Liver (tissue), 3 donors: ENCODE measurements at regions not wholly inside any gene's neighbourhood (a gene's known extent, or its start where the extent isn't known, plus 50 kb on each side); places are given as distances from the start of the nearest gene placed in this dataset.

Experiments
- ATF3 ChIP-seq: IDR thresholded peaks from 2 replicates; pipeline ENCODE4 v1.6.1; 2016; ENCODE audit warnings: antibody characterized with exemption
- CTCF ChIP-seq: fragments of 150-350 bp; IDR thresholded peaks from 2 replicates; pipeline ENCODE4 v1.5.1; 2017; ENCODE audit warnings: improper control_type of control experiment, low read depth, low read length; ENCODE audit not compliant: missing input control
- GABPA ChIP-seq, 2 donors: IDR thresholded peaks in 1 of 2; conservative IDR thresholded peaks in 1 of 2; 2 replicates each; pipeline ENCODE4 v1.6.1; 2016; ENCODE audit warnings: antibody characterized with exemption in 2 of 2, mild to moderate bottlenecking in 1 of 2, moderate library complexity in 1 of 2
- JUND ChIP-seq, 2 donors: IDR thresholded peaks; 2 replicates each; pipeline ENCODE4 v1.6.1; 2016; ENCODE audit warnings: antibody characterized with exemption in 2 of 2
- MAX ChIP-seq: IDR thresholded peaks from 2 replicates; pipeline ENCODE4 v1.6.1; 2016; ENCODE audit warnings: antibody characterized with exemption
- RAD21 ChIP-seq, 2 donors: IDR thresholded peaks; 2 replicates each; pipeline ENCODE4 v1.6.1; 2016; ENCODE audit warnings: antibody characterized with exemption in 2 of 2, mild to moderate bottlenecking in 2 of 2
- RXRA ChIP-seq, 2 donors: IDR thresholded peaks; 2 replicates each; pipeline ENCODE4 v1.6.1; 2017 to 2018; ENCODE audit warnings: antibody characterized with exemption in 2 of 2, mild to moderate bottlenecking in 1 of 2
- SP1 ChIP-seq: IDR thresholded peaks from 2 replicates; pipeline ENCODE4 v1.6.1; 2018; ENCODE audit warnings: antibody characterized with exemption, mild to moderate bottlenecking
- TAF1 ChIP-seq: conservative IDR thresholded peaks from 2 replicates; pipeline ENCODE4 v1.6.1; 2016; ENCODE audit warnings: antibody characterized with exemption, mild to moderate bottlenecking
- ZBTB33 ChIP-seq: IDR thresholded peaks from 2 replicates; pipeline ENCODE4 v1.6.1; 2016; ENCODE audit warnings: antibody characterized with exemption
- donor health status: healthy.
- donor health status: healthy.

GRCh38 chr13:21965095-21965494, 294.2 kb downstream of the FGF9 start:
- TF ChIP-seq CTCF (no peak), SP1 (no peak), TAF1 (no peak), JUND (IDR thresholded peaks at IDR 0.05) (no peak), ATF3 (no peak), GABPA (IDR thresholded peaks at IDR 0.05 in 1 of 2, conservative IDR thresholded peaks at IDR 0.05 in 1 of 2) (no peak), MAX (no peak), RXRA (IDR thresholded peaks at IDR 0.05) (no peak), RAD21 (IDR thresholded peaks at IDR 0.05) (no peak), ZBTB33 (no peak)
